GM12878 (cell line): ENCODE measurements at regions not wholly inside any gene's neighbourhood (a gene's known extent, or its start where the extent isn't known, plus 50 kb on each side); places are given as distances from the start of the nearest gene placed in this dataset.

Experiments
- ATAC-seq: fragments of 200-7000 bp; cut with Tn5 transposase; 3 replicates; pipeline ENCODE4 v1.9.1; 2020; ENCODE audit warnings: mild to moderate bottlenecking, moderate library complexity
- BruUV-seq: library from RNA; stranded (reverse); fragments of 400-500 nt; replicated peaks from 2 replicates; lab custom pipeline; 2021; lab: Mats Ljungman, UMichigan
- CTCF ChIA-PET: fragments of 300-600 bp; sonication (Branson Sonifier 250); formaldehyde crosslinking; extraction: SDS; loops from one replicate; lab custom pipeline; 2021; ENCODE audit warnings: inconsistent platforms; lab: Yijun Ruan, JAX
- POLR2A ChIA-PET: fragments of 350-600 bp; formaldehyde crosslinking; extraction: SDS; loops from one replicate; lab custom pipeline; 2021; ENCODE audit warnings: inconsistent platforms; lab: Charles Lee
- RAD21 ChIA-PET: fragments of 300-600 bp; sonication (Branson Sonifier 250); formaldehyde crosslinking; loops from one replicate; lab custom pipeline; 2023; ENCODE audit warnings: antibody characterized with exemption; ENCODE audit not compliant: unreplicated experiment; lab: Charles Lee
- SMC1A ChIA-PET: fragments of 300-600 bp; sonication (Branson Sonifier 250); formaldehyde crosslinking; loops from one replicate; lab custom pipeline; 2023; ENCODE audit not compliant: unreplicated experiment, uncharacterized antibody; lab: Charles Lee
- DNase-seq: peaks from one replicate; pipeline ENCODE4 v3.0.0-alpha.2; 2011; ENCODE audit warnings: low read depth, low spot score
- FAIRE-seq: peaks from 3 replicates; lab custom pipeline; 2011; peaks lifted over from hg19 to GRCh38; lab: Jason Lieb, UNC
- H2AFZ ChIP-seq: 2 replicates; pipeline ENCODE4 v1.6.0; 2011; ENCODE audit warnings: low read depth, low read length, control low read depth; ENCODE audit not compliant: control insufficient read depth
- H3K27ac ChIP-seq: 2 replicates; pipeline ENCODE4 v1.5.1; 2011; ENCODE audit warnings: control low read depth; ENCODE audit not compliant: control insufficient read depth, insufficient read depth
- H3K27me3 ChIP-seq, 2 experiments: replicated peaks in 1 of 2; 2 replicates each; pipeline versions ENCODE4 v1.6.0 to v1.6.1; 2011; ENCODE audit warnings: low read length in 1 of 2; ENCODE audit not compliant: control insufficient read depth in 2 of 2, insufficient read depth in 2 of 2
- H3K36me3 ChIP-seq, 2 experiments: 2 replicates each; pipeline ENCODE4 v1.5.1; 2011; ENCODE audit warnings: low read length in 1 of 2; ENCODE audit not compliant: control insufficient read depth in 2 of 2, insufficient read depth in 2 of 2
- H3K4me1 ChIP-seq: 2 replicates; pipeline ENCODE4 v1.6.1; 2011; ENCODE audit warnings: mild to moderate bottlenecking, low read length, moderate library complexity, mixed read lengths; ENCODE audit not compliant: control insufficient read depth, insufficient read depth
- H3K4me2 ChIP-seq: 2 replicates; pipeline ENCODE4 v1.6.0; 2011; ENCODE audit warnings: control low read depth; ENCODE audit not compliant: control insufficient read depth, insufficient read depth
- H3K4me3 ChIP-seq: fragments of 200-600 bp; sonication (generic); 2 replicates; pipeline ENCODE4 v1.5.1; 2016
- H3K79me2 ChIP-seq: 2 replicates; pipeline ENCODE4 v1.6.0; 2011; ENCODE audit warnings: low read length; ENCODE audit not compliant: control insufficient read depth, insufficient read depth
- H3K9ac ChIP-seq: 2 replicates; pipeline ENCODE4 v1.8.0; 2011; ENCODE audit warnings: low read length, control low read depth, mixed read lengths; ENCODE audit not compliant: control insufficient read depth, insufficient read depth
- H3K9me3 ChIP-seq: replicated peaks from 3 replicates; pipeline ENCODE4 v1.5.1; 2011; ENCODE audit warnings: mild to moderate bottlenecking, low read length; ENCODE audit not compliant: control insufficient read depth, insufficient read depth
- H4K20me1 ChIP-seq: 2 replicates; pipeline ENCODE4 v1.6.0; 2011; ENCODE audit not compliant: control insufficient read depth, insufficient read depth
- ATF3 ChIP-seq: IDR thresholded peaks from 2 replicates; pipeline ENCODE4 v1.6.1; 2011; ENCODE audit warnings: low read depth, mild to moderate bottlenecking, low read length, moderate library complexity, borderline replicate concordance; ENCODE audit errors: extremely low read depth
- BCL3 ChIP-seq: IDR thresholded peaks from 2 replicates; pipeline ENCODE4 v1.6.1; 2011; ENCODE audit warnings: borderline replicate concordance, low read depth, mild to moderate bottlenecking, moderate library complexity, low read length; ENCODE audit not compliant: insufficient read depth, poor library complexity, severe bottlenecking
- CBFB ChIP-seq: IDR thresholded peaks from 2 replicates; pipeline ENCODE4 v1.6.1; 2016; ENCODE audit warnings: antibody characterized with exemption, low read depth
- CEBPB ChIP-seq, 2 experiments: fragments of 150-350 bp in 1 of 2; IDR thresholded peaks; 2 replicates each; pipeline ENCODE4 v1.6.1; 2012 to 2014; ENCODE audit warnings: low read depth in 2 of 2, low read length in 2 of 2, borderline replicate concordance in 1 of 2, inconsistent platforms in 1 of 2
- FOXM1 ChIP-seq: IDR thresholded peaks from 2 replicates; pipeline ENCODE4 v1.6.1; 2012; ENCODE audit warnings: low read depth, mild to moderate bottlenecking, inconsistent platforms, low read length, moderate library complexity
- IRF5 ChIP-seq: fragments of 450-650 bp; IDR thresholded peaks from 2 replicates; pipeline ENCODE4 v1.6.1; 2017; ENCODE audit warnings: borderline replicate concordance
- KAT2A ChIP-seq: conservative IDR thresholded peaks from 2 replicates; pipeline ENCODE4 v1.6.1; 2011; ENCODE audit warnings: low read depth, low read length; ENCODE audit not compliant: control insufficient read depth
- MEF2A ChIP-seq: IDR thresholded peaks from 2 replicates; pipeline ENCODE4 v1.6.1; 2011; ENCODE audit warnings: low read depth, mild to moderate bottlenecking, low read length, moderate library complexity; ENCODE audit not compliant: insufficient read depth
- MEF2B ChIP-seq: fragments of 450-650 bp; IDR thresholded peaks from 2 replicates; pipeline ENCODE4 v1.6.1; 2018; ENCODE audit warnings: mild to moderate bottlenecking, moderate library complexity; ENCODE audit not compliant: partially characterized antibody, poor library complexity, severe bottlenecking
- PAX5 ChIP-seq: IDR thresholded peaks from 2 replicates; pipeline ENCODE4 v1.6.1; 2011; ENCODE audit warnings: low read depth, low read length, borderline replicate concordance
- SIX5 ChIP-seq: IDR thresholded peaks from 2 replicates; pipeline ENCODE4 v1.6.1; 2011; ENCODE audit warnings: mild to moderate bottlenecking, low read depth, low read length, moderate library complexity; ENCODE audit not compliant: severe bottlenecking
- SMAD1 ChIP-seq: fragments of 450-650 bp; IDR thresholded peaks from 2 replicates; pipeline ENCODE4 v1.6.1; 2018; ENCODE audit warnings: mild to moderate bottlenecking, low read depth; ENCODE audit not compliant: partially characterized antibody
- WRNIP1 ChIP-seq: IDR thresholded peaks from 2 replicates; pipeline ENCODE4 v1.6.1; 2011; ENCODE audit warnings: low read depth, low read length, improper control_type of control experiment, borderline replicate concordance
- YBX1 ChIP-seq: fragments of 450-650 bp; IDR thresholded peaks from 2 replicates; pipeline ENCODE4 v1.6.1; 2016; ENCODE audit warnings: antibody characterized with exemption
- ZNF592 ChIP-seq: fragments of 450-650 bp; IDR thresholded peaks from 2 replicates; pipeline ENCODE4 v1.6.1; 2017; ENCODE audit warnings: mild to moderate bottlenecking, moderate library complexity
- WGBS: methylation state at CpG from one replicate; pipeline ENCODE4 v1.1.6; 2016; ENCODE audit warnings: low lambda C conversion rate; ENCODE audit not compliant: insufficient replicate concordance, insufficient coverage; ENCODE audit errors: missing lambda C conversion rate; 5-methylcytosine and 5-hydroxymethylcytosine counted together
- in situ Hi-C: fragments of 300-500 bp; cut with MboI; formaldehyde crosslinking; loops from 9 replicates; pipeline ENCODE4 v1.14.3; 2018; ENCODE audit warnings: mixed read lengths
- intact Hi-C: fragments of 100-400 bp; cut with micrococcal nuclease; formaldehyde crosslinking; loops from one replicate; pipeline ENCODE4 v1.14.2; 2022; ENCODE audit not compliant: unreplicated experiment

- no peak for TF ChIP-seq IRF5
- no peak for TF ChIP-seq MEF2A
- no peak for TF ChIP-seq CBFB
- TF ChIP-seq SMAD1, result no peak
- no peak for TF ChIP-seq BCL3
Measured at GRCh38 chr11:41781441-41781840, 322.0 kb upstream of the LRRC4C start (continued).

- Histone ChIP-seq H3K36me3 (no peaks in the 10 kb centered on the region), H3K9ac (no peak overlapping the region), H3K4me2 (no peak overlapping the region), H3K4me3 (no peak overlapping the region), H3K27me3 (no peaks in the 10 kb centered on the region), H4K20me1 (no peaks in the 10 kb centered on the region), H3K9me3 (no peaks in the 10 kb centered on the region), H3K27ac (no peak overlapping the region), H2AFZ (no peak overlapping the region), H3K79me2 (no peaks in the 10 kb centered on the region), H3K4me1 (no peaks in the 10 kb centered on the region)
- WGBS, result 5% methylated on average over 3 of the region's 3 CpGs
- no peak for FAIRE-seq
- POLR2A ChIA-PET, result no interaction called here
- RAD21 ChIA-PET, result no interaction called here
- no peak for ATAC-seq
- intact Hi-C loops (no loop called here), in situ Hi-C loops (no loop called here)
- CTCF ChIA-PET, result no interaction called here
- DNase-seq, result no peak
- SMC1A ChIA-PET, result no interaction called here
- no TSS peak for BruUV-seq
- TF ChIP-seq SIX5 (no peak), MEF2B (no peak), CEBPB (IDR thresholded peaks at IDR 0.05; ENCODE audit: borderline replicate concordance in 1 of 2, low read depth in 2 of 2, low read length in 2 of 2) (no peak), YBX1 (no peak), KAT2A (no peak), FOXM1 (no peak), ATF3 (no peak), ZNF592 (no peak), PAX5 (no peak), WRNIP1 (no peak)
Measured at GRCh38 chr11:41784513-41785335, 325.3 kb upstream of the LRRC4C start.
